ENCODE measurements at regions not wholly inside any gene's neighbourhood (a gene's known extent, or its start where the extent isn't known, plus 50 kb on each side); places are given as distances from the start of the nearest gene placed in this dataset.
"Not testable (repeated sequence)": the region's sequence is repeated elsewhere in the genome, so short reads cannot be mapped to it uniquely, and the experiment has no call there.

GRCh38 chr1:200301152-200301551, 108.7 kb downstream of the ZNF281 start:
- H3K27ac ChIP-seq (ENCODE audit: low read depth, low read length) = no peak overlapping the region
- peaks cover 45% of the 10 kb centered on the region for H3K27me3 ChIP-seq (ENCODE audit: insufficient read depth, low read length)
- H3K9me3 ChIP-seq (ENCODE audit: insufficient read depth, low read depth, low read length) = no peaks in the 10 kb centered on the region

GRCh38 chr1:200299571-200299970, 110.3 kb downstream of the ZNF281 start:
- no peak overlapping the region for H3K9ac ChIP-seq (ENCODE audit: low read depth, low read length)
- no peaks in the 10 kb centered on the region for H3K36me3 ChIP-seq (ENCODE audit: insufficient read depth, low read length)
- WGBS = 97% methylated on average over 1 of the region's 1 CpG
- no peak overlapping the region for H3K4me3 ChIP-seq (ENCODE audit: low read length)
- H3K27me3 ChIP-seq (ENCODE audit: insufficient read depth, low read length) = peaks cover 45% of the 10 kb centered on the region
- H3K9me3 ChIP-seq (ENCODE audit: insufficient read depth, low read depth, low read length) = no peaks in the 10 kb centered on the region
- H3K4me1 ChIP-seq (ENCODE audit: insufficient read depth, low read length) = peaks cover 13% of the 10 kb centered on the region
- H3K27ac ChIP-seq (ENCODE audit: low read depth, low read length) = no peak overlapping the region

More at GRCh38 chr1:200301152-200301551, 108.7 kb downstream of the ZNF281 start:
- peaks cover 13% of the 10 kb centered on the region for H3K4me1 ChIP-seq (ENCODE audit: insufficient read depth, low read length)
- H3K36me3 ChIP-seq (ENCODE audit: insufficient read depth, low read length) = no peaks in the 10 kb centered on the region
- H3K4me3 ChIP-seq (ENCODE audit: low read length) = no peak overlapping the region
- no peak overlapping the region for H3K9ac ChIP-seq (ENCODE audit: low read depth, low read length)
- 90% methylated on average over 3 of the region's 3 CpGs for WGBS

GRCh38 chr1:200298242-200298641, 111.6 kb downstream of the ZNF281 start:
- H3K9me3 ChIP-seq (ENCODE audit: insufficient read depth, low read depth, low read length) = no peaks in the 10 kb centered on the region
- H3K9ac ChIP-seq (ENCODE audit: low read depth, low read length) = no peak overlapping the region
- H3K4me1 ChIP-seq (ENCODE audit: insufficient read depth, low read length) = peaks cover 11% of the 10 kb centered on the region
- no peaks in the 10 kb centered on the region for H3K36me3 ChIP-seq (ENCODE audit: insufficient read depth, low read length)
- peaks cover 35% of the 10 kb centered on the region for H3K27me3 ChIP-seq (ENCODE audit: insufficient read depth, low read length)
- no peak overlapping the region for H3K27ac ChIP-seq (ENCODE audit: low read depth, low read length)
- no peak overlapping the region for H3K4me3 ChIP-seq (ENCODE audit: low read length)
- 81% methylated on average over 1 of the region's 1 CpG for WGBS

GRCh38 chr1:200296091-200296661, 113.7 kb downstream of the ZNF281 start:
- H3K9ac ChIP-seq (ENCODE audit: low read depth, low read length) = no peak overlapping the region
- no peak overlapping the region for H3K27ac ChIP-seq (ENCODE audit: low read depth, low read length)
- H3K36me3 ChIP-seq (ENCODE audit: insufficient read depth, low read length) = no peaks in the 10 kb centered on the region
- H3K4me3 ChIP-seq (ENCODE audit: low read length) = no peak overlapping the region
- 44% methylated on average over 2 of the region's 2 CpGs for WGBS
- no peaks in the 10 kb centered on the region for H3K9me3 ChIP-seq (ENCODE audit: insufficient read depth, low read depth, low read length)
- H3K4me1 ChIP-seq (ENCODE audit: insufficient read depth, low read length) = peaks cover 2% of the 10 kb centered on the region; the same call in 1 of the 2 replicates
- peaks cover 27% of the 10 kb centered on the region for H3K27me3 ChIP-seq (ENCODE audit: insufficient read depth, low read length)

GRCh38 chr1:200294241-200294640, 115.6 kb downstream of the ZNF281 start:
- H3K36me3 ChIP-seq (ENCODE audit: insufficient read depth, low read length) = no peaks in the 10 kb centered on the region
- peaks cover 24% of the 10 kb centered on the region for H3K27me3 ChIP-seq (ENCODE audit: insufficient read depth, low read length)
- H3K4me3 ChIP-seq (ENCODE audit: low read length) = no peak overlapping the region
- H3K9ac ChIP-seq (ENCODE audit: low read depth, low read length) = no peak overlapping the region
- H3K4me1 ChIP-seq (ENCODE audit: insufficient read depth, low read length) = peaks cover 16% of the 10 kb centered on the region
- H3K9me3 ChIP-seq (ENCODE audit: insufficient read depth, low read depth, low read length) = no peaks in the 10 kb centered on the region
- 92% methylated on average over 2 of the region's 2 CpGs for WGBS
- H3K27ac ChIP-seq (ENCODE audit: low read depth, low read length) = no peak overlapping the region

- peaks cover 16% of the 10 kb centered on the region for H3K4me1 ChIP-seq (ENCODE audit: insufficient read depth, low read length)
- H3K9me3 ChIP-seq (ENCODE audit: insufficient read depth, low read depth, low read length) = no peaks in the 10 kb centered on the region
- H3K27me3 ChIP-seq (ENCODE audit: insufficient read depth, low read length) = peaks cover 34% of the 10 kb centered on the region
- no peak overlapping the region for H3K9ac ChIP-seq (ENCODE audit: low read depth, low read length)
- no peak overlapping the region for H3K27ac ChIP-seq (ENCODE audit: low read depth, low read length)
- 70% methylated on average over 2 of the region's 2 CpGs for WGBS
- H3K4me3 ChIP-seq (ENCODE audit: low read length) = no peak overlapping the region
- H3K36me3 ChIP-seq (ENCODE audit: insufficient read depth, low read length) = no peaks in the 10 kb centered on the region
Observed at GRCh38 chr1:200292699-200293098, 117.1 kb downstream of the ZNF281 start.

- Histone ChIP-seq H3K36me3 (ENCODE audit: insufficient read depth, low read length) (no peaks in the 10 kb centered on the region), H3K4me1 (ENCODE audit: insufficient read depth, low read length) (peaks cover 16% of the 10 kb centered on the region), H3K27ac (ENCODE audit: low read depth, low read length) (no peak overlapping the region), H3K27me3 (ENCODE audit: insufficient read depth, low read length) (peaks cover 37% of the 10 kb centered on the region), H3K9ac (ENCODE audit: low read depth, low read length) (no peak overlapping the region), H3K9me3 (ENCODE audit: insufficient read depth, low read depth, low read length) (no peaks in the 10 kb centered on the region), H3K4me3 (ENCODE audit: low read length) (no peak overlapping the region)
- 72% methylated on average over 2 of the region's 2 CpGs for WGBS
Observed at GRCh38 chr1:200291106-200291505, 118.7 kb downstream of the ZNF281 start.

GRCh38 chr1:200290010-200290685, 119.7 kb downstream of the ZNF281 start:
- H3K9ac ChIP-seq (ENCODE audit: low read depth, low read length) = no peak overlapping the region

GRCh38 chr1:200288226-200288625, 121.6 kb downstream of the ZNF281 start:
- Histone ChIP-seq H3K9me3 (ENCODE audit: insufficient read depth, low read depth, low read length) (no peaks in the 10 kb centered on the region), H3K9ac (ENCODE audit: low read depth, low read length) (no peak overlapping the region), H3K4me1 (ENCODE audit: insufficient read depth, low read length) (peaks cover 16% of the 10 kb centered on the region), H3K27ac (ENCODE audit: low read depth, low read length) (no peak overlapping the region), H3K27me3 (ENCODE audit: insufficient read depth, low read length) (peaks cover 36% of the 10 kb centered on the region), H3K4me3 (ENCODE audit: low read length) (no peak overlapping the region), H3K36me3 (ENCODE audit: insufficient read depth, low read length) (no peaks in the 10 kb centered on the region)
- WGBS = 94% methylated on average over 5 of the region's 5 CpGs

More at GRCh38 chr1:200290010-200290685, 119.7 kb downstream of the ZNF281 start:
- Histone ChIP-seq H3K27me3 (ENCODE audit: insufficient read depth, low read length) (peaks cover 37% of the 10 kb centered on the region), H3K9me3 (ENCODE audit: insufficient read depth, low read depth, low read length) (no peaks in the 10 kb centered on the region), H3K4me1 (ENCODE audit: insufficient read depth, low read length) (peaks cover 16% of the 10 kb centered on the region), H3K27ac (ENCODE audit: low read depth, low read length) (no peak overlapping the region; the same call in 1 of the 2 replicates), H3K36me3 (ENCODE audit: insufficient read depth, low read length) (no peaks in the 10 kb centered on the region), H3K4me3 (ENCODE audit: low read length) (no peak overlapping the region)
- 39% methylated on average over 5 of the region's 5 CpGs for WGBS

- not testable (repeated sequence) for H3K27ac ChIP-seq (ENCODE audit: low read depth, low read length); H3K4me1 ChIP-seq (ENCODE audit: insufficient read depth, low read length); H3K9ac ChIP-seq (ENCODE audit: low read depth, low read length); H3K36me3 ChIP-seq (ENCODE audit: insufficient read depth, low read length); H3K4me3 ChIP-seq (ENCODE audit: low read length); H3K9me3 ChIP-seq (ENCODE audit: insufficient read depth, low read depth, low read length)
- 95% methylated on average over 5 of the region's 5 CpGs for WGBS
- H3K27me3 ChIP-seq (ENCODE audit: insufficient read depth, low read length) = peaks cover 13% of the 10 kb centered on the region
Observed at GRCh38 chr1:200284236-200284635, 125.6 kb downstream of the ZNF281 start.

GRCh38 chr1:200282497-200283122, 127.2 kb downstream of the ZNF281 start:
- H3K27ac ChIP-seq (ENCODE audit: low read depth, low read length) = no peak overlapping the region
- H3K4me1 ChIP-seq (ENCODE audit: insufficient read depth, low read length) = no peaks in the 10 kb centered on the region
- no peak overlapping the region for H3K9ac ChIP-seq (ENCODE audit: low read depth, low read length)
- WGBS = 89% methylated on average over 9 of the region's 9 CpGs
- H3K36me3 ChIP-seq (ENCODE audit: insufficient read depth, low read length) = no peaks in the 10 kb centered on the region
- H3K27me3 ChIP-seq (ENCODE audit: insufficient read depth, low read length) = peaks cover 2% of the 10 kb centered on the region
- H3K4me3 ChIP-seq (ENCODE audit: low read length) = no peak overlapping the region
- no peaks in the 10 kb centered on the region for H3K9me3 ChIP-seq (ENCODE audit: insufficient read depth, low read depth, low read length)
